ENCODE measurements at regions not wholly inside any gene's neighbourhood (a gene's known extent, or its start where the extent isn't known, plus 50 kb on each side); places are given as distances from the start of the nearest gene placed in this dataset.

DNA sequence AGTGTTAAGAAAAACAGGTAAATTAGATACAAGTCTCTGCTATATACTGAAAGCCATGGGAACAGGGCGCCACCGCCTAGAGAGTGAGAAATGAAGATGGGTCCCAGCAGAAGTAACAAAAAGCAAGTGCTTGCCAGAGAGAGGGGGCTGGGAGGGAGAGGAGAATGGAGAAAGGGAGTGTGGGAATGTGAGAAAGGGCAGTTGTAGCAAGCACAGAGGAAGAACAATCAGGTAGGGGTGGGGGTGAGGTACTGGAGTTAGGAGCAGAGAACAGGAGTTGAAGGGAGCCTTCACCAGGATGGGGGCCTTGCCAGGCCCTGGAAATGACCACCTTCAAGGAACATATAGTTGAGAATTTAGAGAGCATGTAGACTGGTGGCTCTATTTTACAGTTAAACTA is 66.8 kb downstream of the TCF20 start:
- intact Hi-C loops (cut with DNase I; ENCODE audit: low total_unique reads): no loop called here
- no peak for TF ChIP-seq POLR2AphosphoS5 (IDR thresholded peaks at IDR 0.05)
- TF ChIP-seq CTCF (IDR thresholded peaks at IDR 0.05): no peak
- TF ChIP-seq POLR2A (IDR thresholded peaks at IDR 0.05): no peak
- no peak overlapping the region for H3K27ac ChIP-seq
- H3K36me3 ChIP-seq: no peaks in the 10 kb centered on the region
- no peak overlapping the region for H3K4me3 ChIP-seq
- no peaks in the 10 kb centered on the region for H3K4me1 ChIP-seq
- H3K27me3 ChIP-seq: no peaks in the 10 kb centered on the region
- DNase-seq (ENCODE audit: low spot score in 2 of 2): no peak
- no peaks in the 10 kb centered on the region for H3K9me3 ChIP-seq

DNA sequence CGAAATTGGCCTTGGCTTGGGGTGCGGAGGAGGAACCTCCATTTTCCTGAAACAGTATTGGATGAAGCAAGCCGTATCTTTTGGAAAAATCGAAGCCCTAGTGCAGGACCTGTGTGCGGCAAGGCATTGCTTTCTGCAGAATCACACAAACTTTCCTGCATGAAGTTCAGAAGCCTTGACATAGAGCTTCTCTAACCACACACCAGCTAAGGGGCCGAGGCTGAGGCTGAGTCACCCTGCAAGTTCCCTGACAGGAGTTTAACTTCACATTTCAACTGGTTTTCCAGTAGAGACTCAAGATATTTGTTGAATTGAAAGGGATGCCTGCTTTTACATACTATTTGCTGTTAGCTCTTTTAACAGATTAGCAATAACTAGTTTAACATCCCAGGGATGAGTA is 67.8 kb downstream of the TCF20 start:
- TF ChIP-seq POLR2A (IDR thresholded peaks at IDR 0.05): no peak
- TF ChIP-seq CTCF (IDR thresholded peaks at IDR 0.05): no peak
- TF ChIP-seq POLR2AphosphoS5 (IDR thresholded peaks at IDR 0.05): no peak
- H3K36me3 ChIP-seq: no peaks in the 10 kb centered on the region
- H3K27me3 ChIP-seq: no peaks in the 10 kb centered on the region
- no peaks in the 10 kb centered on the region for H3K4me1 ChIP-seq
- no peak overlapping the region for H3K4me3 ChIP-seq
- no peak overlapping the region for H3K27ac ChIP-seq
- H3K9me3 ChIP-seq: no peaks in the 10 kb centered on the region
- intact Hi-C loops (cut with DNase I; ENCODE audit: low total_unique reads): no loop called here
- no peak for DNase-seq (ENCODE audit: low spot score in 2 of 2)

GRCh38 chr22:42202048-42202447 is 68.4 kb downstream of the TCF20 start:
- intact Hi-C loops (cut with DNase I; ENCODE audit: low total_unique reads): no loop called here
- no peaks in the 10 kb centered on the region for H3K9me3 ChIP-seq

GRCh38 chr22:42199025-42199424 is 68.4 kb upstream of the CYP2D6 start:
- Histone ChIP-seq H3K9me3 (no peaks in the 10 kb centered on the region), H3K27me3 (no peaks in the 10 kb centered on the region), H3K36me3 (no peaks in the 10 kb centered on the region), H3K4me3 (no peak overlapping the region), H3K4me1 (no peaks in the 10 kb centered on the region), H3K27ac (no peak overlapping the region)
- TF ChIP-seq CTCF (IDR thresholded peaks at IDR 0.05) (no peak), POLR2A (IDR thresholded peaks at IDR 0.05) (no peak), POLR2AphosphoS5 (IDR thresholded peaks at IDR 0.05) (no peak)
- no peak for DNase-seq (ENCODE audit: low spot score in 2 of 2)
- intact Hi-C loops (cut with DNase I; ENCODE audit: low total_unique reads): no loop called here

More at GRCh38 chr22:42202048-42202447, 68.4 kb downstream of the TCF20 start:
- H3K36me3 ChIP-seq: no peaks in the 10 kb centered on the region
- H3K27me3 ChIP-seq: no peaks in the 10 kb centered on the region
- DNase-seq (ENCODE audit: low spot score in 2 of 2): no peak
- no peak overlapping the region for H3K4me3 ChIP-seq
- H3K27ac ChIP-seq: no peak overlapping the region
- H3K4me1 ChIP-seq: no peaks in the 10 kb centered on the region
- no peak for TF ChIP-seq POLR2A (IDR thresholded peaks at IDR 0.05)
- TF ChIP-seq POLR2AphosphoS5 (IDR thresholded peaks at IDR 0.05): no peak
- no peak for TF ChIP-seq CTCF (IDR thresholded peaks at IDR 0.05)

DNA sequence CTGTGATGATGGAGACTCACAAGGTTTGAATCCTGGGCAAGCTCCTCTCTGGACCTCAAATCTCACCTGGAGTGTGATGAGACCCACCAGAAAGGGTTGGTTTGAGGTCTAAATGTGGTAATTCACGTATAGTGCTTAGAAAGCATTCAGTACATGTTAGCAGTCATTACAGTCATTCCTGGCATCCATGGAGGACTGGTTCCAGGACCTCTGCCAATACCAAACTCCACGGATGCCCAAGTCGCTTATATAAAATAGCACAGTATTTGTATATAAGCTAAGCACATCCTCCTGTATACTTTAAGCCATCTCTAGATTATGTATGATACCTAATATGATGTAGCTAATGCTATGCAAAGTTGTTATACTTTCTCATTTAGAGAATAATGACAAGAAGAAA is 67.6 kb upstream of the CYP2D6 start:
- no peak for TF ChIP-seq POLR2A (IDR thresholded peaks at IDR 0.05)
- no peak for TF ChIP-seq POLR2AphosphoS5 (IDR thresholded peaks at IDR 0.05)
- TF ChIP-seq CTCF (IDR thresholded peaks at IDR 0.05): no peak
- Histone ChIP-seq H3K4me3 (no peak overlapping the region), H3K27ac (no peak overlapping the region), H3K27me3 (no peaks in the 10 kb centered on the region), H3K4me1 (no peaks in the 10 kb centered on the region), H3K9me3 (no peaks in the 10 kb centered on the region), H3K36me3 (no peaks in the 10 kb centered on the region)
- DNase-seq (ENCODE audit: low spot score in 2 of 2): no peak
- intact Hi-C loops (cut with DNase I; ENCODE audit: low total_unique reads): no loop called here

All from breast epithelium (tissue), 4 donors.